Lower leg skin (tissue), 4 donors: ENCODE measurements at regions not wholly inside any gene's neighbourhood (a gene's known extent, or its start where the extent isn't known, plus 50 kb on each side); places are given as distances from the start of the nearest gene placed in this dataset.
"Not testable (repeated sequence)": the region's sequence is repeated elsewhere in the genome, so short reads cannot be mapped to it uniquely, and the experiment has no call there.

Experiments used
- DNase-seq, 2 donors: peaks; one replicate each; pipeline ENCODE4 v3.0.0-alpha.2; 2019; ENCODE audit warnings: low spot score in 2 of 2
- H3K4me3 ChIP-seq: fragments of 200-600 bp; sonication (generic); 2 replicates; pipeline ENCODE4 v1.5.1; 2017; ENCODE audit warnings: mild to moderate bottlenecking, low read depth; ENCODE audit not compliant: poor library complexity, severe bottlenecking
- POLR2A ChIP-seq, 2 donors: fragments of 450-650 bp; IDR thresholded peaks; one replicate each; pipeline ENCODE4 v1.6.1; 2016 to 2017; ENCODE audit warnings: antibody characterized with exemption in 2 of 2, mild to moderate bottlenecking in 1 of 2, moderate library complexity in 1 of 2
- WGBS, 2 donors: methylation state at CpG; one replicate each; pipeline ENCODE4 v1.1.5; 2018; 5-methylcytosine and 5-hydroxymethylcytosine counted together
- intact Hi-C: fragments of 100-400 bp; cut with DNase I; formaldehyde crosslinking; loops from one replicate; pipeline ENCODE4 v1.15.0; 2023; ENCODE audit warnings: low total_unique reads
- TF ChIP-seq, protein P1 (sequence below), 3 donors: fragments of 450-650 bp; IDR thresholded peaks; one replicate each; pipeline ENCODE4 v1.5.1; 2016; ENCODE audit warnings: antibody characterized with exemption in 3 of 3, mild to moderate bottlenecking in 3 of 3, moderate library complexity in 2 of 3

DNA sequence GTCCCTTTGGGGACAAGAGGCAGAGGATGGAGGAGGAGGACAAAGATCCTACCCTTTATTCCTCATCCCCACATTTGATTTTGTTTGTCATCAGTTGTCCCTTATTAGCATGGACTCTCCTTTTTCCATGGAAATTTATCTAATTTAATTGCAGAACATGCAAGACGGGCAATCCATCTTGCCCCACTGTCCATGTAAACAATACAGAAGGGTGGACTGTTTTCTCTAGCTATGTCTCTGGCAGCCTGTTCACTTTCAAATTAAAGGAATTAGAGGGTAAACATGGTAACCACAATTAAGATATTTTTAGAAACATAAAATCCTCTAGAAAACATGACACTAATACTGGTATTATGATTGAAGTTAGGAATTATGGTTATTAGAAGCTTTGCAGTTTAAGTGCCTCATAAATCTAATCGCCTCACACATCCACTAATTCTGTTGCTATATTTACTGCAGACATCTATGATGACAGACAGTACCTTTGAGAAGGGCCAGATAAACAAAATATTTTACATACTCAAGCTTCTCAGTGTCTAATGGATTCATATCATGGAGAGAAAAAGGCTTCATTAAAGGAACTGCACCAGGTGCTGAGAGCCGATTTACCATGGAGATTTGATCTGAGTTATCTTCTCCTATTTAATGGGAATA is 215.5 kb downstream of the LNPK start:
- intact Hi-C loops = no loop called here
- TF ChIP-seq POLR2A (IDR thresholded peaks at IDR 0.05) = no peak
- TF ChIP-seq, protein P1, sequence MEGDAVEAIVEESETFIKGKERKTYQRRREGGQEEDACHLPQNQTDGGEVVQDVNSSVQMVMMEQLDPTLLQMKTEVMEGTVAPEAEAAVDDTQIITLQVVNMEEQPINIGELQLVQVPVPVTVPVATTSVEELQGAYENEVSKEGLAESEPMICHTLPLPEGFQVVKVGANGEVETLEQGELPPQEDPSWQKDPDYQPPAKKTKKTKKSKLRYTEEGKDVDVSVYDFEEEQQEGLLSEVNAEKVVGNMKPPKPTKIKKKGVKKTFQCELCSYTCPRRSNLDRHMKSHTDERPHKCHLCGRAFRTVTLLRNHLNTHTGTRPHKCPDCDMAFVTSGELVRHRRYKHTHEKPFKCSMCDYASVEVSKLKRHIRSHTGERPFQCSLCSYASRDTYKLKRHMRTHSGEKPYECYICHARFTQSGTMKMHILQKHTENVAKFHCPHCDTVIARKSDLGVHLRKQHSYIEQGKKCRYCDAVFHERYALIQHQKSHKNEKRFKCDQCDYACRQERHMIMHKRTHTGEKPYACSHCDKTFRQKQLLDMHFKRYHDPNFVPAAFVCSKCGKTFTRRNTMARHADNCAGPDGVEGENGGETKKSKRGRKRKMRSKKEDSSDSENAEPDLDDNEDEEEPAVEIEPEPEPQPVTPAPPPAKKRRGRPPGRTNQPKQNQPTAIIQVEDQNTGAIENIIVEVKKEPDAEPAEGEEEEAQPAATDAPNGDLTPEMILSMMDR (IDR thresholded peaks at IDR 0.05) = no peak
- DNase-seq = no peak
- 78 to 82% methylated on average over 3 of the region's 3 CpGs for WGBS, 2 donors
- H3K4me3 ChIP-seq = no peak overlapping the region

DNA sequence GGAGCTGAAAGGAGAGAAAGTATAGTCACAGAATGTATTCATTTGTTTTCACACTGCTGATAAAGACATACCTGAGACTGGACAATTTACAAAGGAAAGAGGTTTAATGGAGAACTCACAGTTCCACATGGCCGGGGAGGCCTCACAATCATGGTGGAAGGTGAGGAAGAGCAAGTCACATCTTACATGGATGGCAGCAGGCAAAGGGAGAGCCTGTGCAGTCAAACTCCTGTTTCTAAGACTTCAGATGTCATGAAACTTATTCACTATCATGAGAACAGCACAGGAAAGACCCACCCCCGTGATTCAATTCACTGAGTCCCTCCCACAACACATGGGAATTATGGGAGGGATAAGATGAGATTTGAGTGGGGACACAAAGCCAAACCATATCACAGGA is 224.7 kb downstream of the LNPK start:
- H3K4me3 ChIP-seq, intact Hi-C loops, DNase-seq: not testable (repeated sequence)
- WGBS, 2 donors = 67 to 70% methylated on average over 2 of the region's 2 CpGs

DNA sequence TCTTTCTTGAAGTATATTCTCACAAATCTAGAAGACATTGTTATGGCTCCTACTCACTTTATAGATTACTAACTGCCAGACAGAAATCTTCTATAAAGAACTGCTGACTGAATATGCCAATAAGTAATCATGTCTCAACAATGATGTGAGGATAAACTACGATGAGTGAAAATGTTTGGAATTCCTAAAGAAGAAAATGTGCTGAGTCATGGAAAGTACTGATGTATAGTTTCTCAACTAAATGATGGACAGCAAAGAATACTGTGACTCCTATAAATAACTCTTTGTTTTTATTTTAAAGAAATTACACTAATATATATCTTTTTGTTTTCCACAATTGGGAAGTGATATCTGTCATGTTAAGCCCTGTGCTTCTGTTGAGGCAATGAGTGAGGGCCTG is 232.9 kb downstream of the LNPK start:
- 30 to 45% methylated on average over 1 of the region's 1 CpG for WGBS, 2 donors
- intact Hi-C loops = no loop called here
- no peak for DNase-seq
- TF ChIP-seq, protein P1 (IDR thresholded peaks at IDR 0.05) = no peak
- TF ChIP-seq POLR2A (IDR thresholded peaks at IDR 0.05) = no peak
- H3K4me3 ChIP-seq = no peak overlapping the region

DNA sequence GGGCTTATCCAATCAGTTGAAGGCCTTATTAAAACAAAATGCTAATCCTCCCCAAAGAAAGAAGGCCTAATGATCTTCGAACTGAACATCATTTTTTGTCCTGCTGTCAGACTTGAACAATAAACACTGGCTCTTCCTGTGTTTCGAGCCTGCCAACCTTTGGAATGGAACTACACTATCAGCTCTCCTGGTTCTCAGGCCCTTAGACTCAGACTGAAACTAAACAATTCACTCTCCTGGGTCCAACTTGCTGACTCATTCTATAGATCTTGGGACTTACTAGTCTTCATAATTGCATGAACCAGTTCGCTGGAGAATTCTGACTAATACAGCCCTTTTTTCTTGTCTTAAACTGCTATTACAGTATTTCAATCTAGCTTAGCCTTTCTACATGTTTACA is 235.2 kb downstream of the LNPK start:
- intact Hi-C loops = no loop called here
- H3K4me3 ChIP-seq = no peak overlapping the region
- TF ChIP-seq, protein P1 (IDR thresholded peaks at IDR 0.05) = no peak
- no peak for TF ChIP-seq POLR2A (IDR thresholded peaks at IDR 0.05)
- 56 to 58% methylated on average over 3 of the region's 3 CpGs for WGBS, 2 donors
- DNase-seq = no peak

DNA sequence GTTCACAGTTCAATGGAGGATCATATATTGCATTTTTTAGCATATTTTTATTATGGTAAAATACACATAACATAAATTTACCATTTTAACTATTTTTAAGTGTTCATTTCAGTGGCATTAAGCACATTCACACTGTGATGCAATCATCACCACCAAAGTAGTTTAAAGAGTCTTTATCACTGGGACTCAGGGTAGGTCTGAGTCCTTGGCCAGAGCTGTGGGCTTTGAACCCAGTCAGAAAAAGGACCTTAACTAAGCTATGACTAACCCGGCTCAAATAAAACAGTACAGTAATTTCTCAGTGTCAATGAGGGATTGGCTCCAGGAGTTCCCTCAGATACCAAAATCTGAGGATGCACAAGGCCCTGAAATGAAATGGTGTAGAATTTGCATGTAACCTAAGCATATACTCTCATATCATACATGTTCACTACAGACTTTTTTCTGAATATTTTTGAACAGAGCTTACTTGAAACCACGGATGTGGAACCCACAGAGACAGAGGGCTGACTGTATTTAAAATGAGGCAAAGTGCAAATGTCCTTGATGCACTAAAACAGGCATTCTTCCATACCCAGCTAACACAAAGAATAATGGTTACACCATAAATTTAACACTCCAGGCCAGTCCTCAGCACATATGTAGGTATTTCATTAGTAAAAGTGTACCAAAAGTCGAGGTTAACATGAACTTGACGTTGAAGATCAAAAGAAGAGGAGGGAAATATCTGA is 246.2 kb downstream of the LNPK start:
- WGBS, 2 donors = 48 to 56% methylated on average over 4 of the region's 4 CpGs
- intact Hi-C loops = no loop called here
- TF ChIP-seq, protein P1 (IDR thresholded peaks at IDR 0.05) = no peak
- no peak for TF ChIP-seq POLR2A (IDR thresholded peaks at IDR 0.05)
- no peak overlapping the region for H3K4me3 ChIP-seq
- DNase-seq = no peak

DNA sequence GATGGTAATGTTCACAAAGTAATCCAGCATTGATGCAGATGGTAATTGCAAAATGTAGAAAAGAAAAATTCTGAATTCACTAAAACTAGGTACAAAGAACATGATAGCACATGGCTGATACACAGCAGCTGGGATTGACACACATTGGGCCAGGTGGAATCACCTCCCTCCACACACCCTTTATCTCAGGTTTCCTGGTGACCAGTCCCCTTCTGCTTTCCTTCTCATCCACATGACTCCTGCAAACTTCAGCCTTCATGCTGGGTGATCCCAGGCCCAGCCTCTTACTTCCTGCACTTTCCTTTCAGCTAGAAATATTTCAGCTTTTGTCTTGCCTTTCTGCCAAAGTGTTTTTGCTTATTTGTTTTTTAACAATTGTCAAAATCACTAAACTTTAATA is 246.9 kb downstream of the LNPK start:
- intact Hi-C loops = no loop called here

More for the DNA sequence above, 246.9 kb downstream of the LNPK start:
- no peak for TF ChIP-seq POLR2A (IDR thresholded peaks at IDR 0.05)
- TF ChIP-seq, protein P1 (IDR thresholded peaks at IDR 0.05) = no peak
- no peak for DNase-seq
- no peak overlapping the region for H3K4me3 ChIP-seq
